Pancreas (tissue), 10 donors: ENCODE measurements at regions not wholly inside any gene's neighbourhood (a gene's known extent, or its start where the extent isn't known, plus 50 kb on each side); places are given as distances from the start of the nearest gene placed in this dataset.

ENCODE experiments used
- ATAC-seq, 4 donors: fragments of 200-7000 bp; cut with Tn5 transposase; one replicate each; pipeline versions ENCODE4 v1.8.0 to v1.9.1; 2020; ENCODE audit warnings: mild to moderate bottlenecking in 4 of 4, moderate library complexity in 4 of 4
- DNase-seq, 6 donors: peaks; one replicate each; pipeline ENCODE4 v3.0.0-alpha.2; 2020
- FAIRE-seq: peaks from 2 replicates; lab custom pipeline; 2012; peaks lifted over from hg19 to GRCh38; lab: Jason Lieb, UNC
- H3K27ac ChIP-seq, 4 donors: fragments of 200-600 bp; sonication (generic); 1 replicate in 3 of 4; 2 replicates in 1 of 4; pipeline versions ENCODE4 v1.5.0 to v1.8.0; 2020
- H3K27me3 ChIP-seq, 4 donors: fragments of 200-600 bp; one replicate each; pipeline ENCODE4 v1.8.0; 2021
- H3K36me3 ChIP-seq, 3 donors: fragments of 200-600 bp; sonication (generic) in 1 of 3; one replicate each; pipeline versions ENCODE4 v1.5.0 to v1.8.0; 2020 to 2021
- H3K4me1 ChIP-seq, 3 donors: fragments of 200-600 bp; one replicate each; pipeline ENCODE4 v1.8.0; 2021
- H3K4me3 ChIP-seq, 4 donors: fragments of 200-600 bp; sonication (generic) in 2 of 4; one replicate each; pipeline versions ENCODE4 v1.5.0 to v1.8.0; 2020 to 2021
- H3K9me3 ChIP-seq, 4 donors: fragments of 200-600 bp; one replicate each; pipeline ENCODE4 v1.8.0; 2021
- CTCF ChIP-seq, 4 donors: fragments of 200-600 bp; sonication (generic) in 3 of 4; IDR thresholded peaks; one replicate each; pipeline versions ENCODE4 v1.5.0 to v1.8.0; 2021; ENCODE audit warnings: antibody characterized with exemption in 4 of 4
- WGBS, 2 donors: extraction: QIAGEN DNeasy Blood & Tissue Kit; methylation state at CpG; one replicate each; pipeline ENCODE4 v1.1.7; 2013; 5-methylcytosine and 5-hydroxymethylcytosine counted together
- intact Hi-C, 3 donors: fragments of 100-400 bp; cut with DNase I; formaldehyde crosslinking; loops; one replicate each; pipeline versions ENCODE4 v1.11.1 to v1.14.2; 2022
- donor health status: healthy with polysubstance abuse.
- donor health status: DM: no; HTN: no; CAD: no; lungs with moderate emphysema.
- donor health status: DM: no; HTN: no; CAD: no.
- donor health status: control.
- donor health status: control.
- donor health status: Bipolar disorder and iron deficiency.
- donor health status: DM: yes; HTN: yes; CAD: no.
- donor health status: DM: no; HTN: no; CAD: no.
- donor health status: DM: no; HTN: no; CAD: no.
- donor health status: DM: yes; HTN: yes; CAD: no.

GRCh38 chr12:60075091-60075490, 479.3 kb downstream of the SLC16A7 start:
- intact Hi-C loops: no loop called here
- no peak for TF ChIP-seq CTCF (IDR thresholded peaks at IDR 0.05)
- no peak for ATAC-seq
- Histone ChIP-seq H3K4me1 (no peaks in the 10 kb centered on the region), H3K27ac (no peak overlapping the region), H3K4me3 (no peak overlapping the region), H3K36me3 (no peaks in the 10 kb centered on the region), H3K27me3 (no peaks in the 10 kb centered on the region), H3K9me3 (no peaks in the 10 kb centered on the region)
- no peak for DNase-seq
- 86 to 93% methylated on average over 2 of the region's 2 CpGs for WGBS, 2 donors
- no peak for FAIRE-seq

GRCh38 chr12:60078026-60078425, 482.2 kb downstream of the SLC16A7 start:
- Histone ChIP-seq H3K4me3 (no peak overlapping the region), H3K9me3 (no peaks in the 10 kb centered on the region), H3K36me3 (no peaks in the 10 kb centered on the region), H3K27ac (no peak overlapping the region), H3K4me1 (no peaks in the 10 kb centered on the region), H3K27me3 (no peaks in the 10 kb centered on the region)
- intact Hi-C loops: no loop called here
- DNase-seq: no peak
- ATAC-seq: no peak
- no peak for TF ChIP-seq CTCF (IDR thresholded peaks at IDR 0.05)
- FAIRE-seq: no peak
- 77 to 89% methylated on average over 3 of the region's 3 CpGs for WGBS, 2 donors

- Histone ChIP-seq H3K9me3 (no peaks in the 10 kb centered on the region), H3K4me1 (no peaks in the 10 kb centered on the region), H3K4me3 (no peak overlapping the region), H3K27me3 (no peaks in the 10 kb centered on the region), H3K27ac (no peak overlapping the region), H3K36me3 (no peaks in the 10 kb centered on the region)
- ATAC-seq: no peak
- intact Hi-C loops: no loop called here
- FAIRE-seq: no peak
- TF ChIP-seq CTCF (IDR thresholded peaks at IDR 0.05): no peak
- no peak for DNase-seq
Observed at GRCh38 chr12:60093428-60093827, 497.6 kb downstream of the SLC16A7 start.

GRCh38 chr12:60094436-60094835, 498.6 kb downstream of the SLC16A7 start:
- Histone ChIP-seq H3K27me3 (no peaks in the 10 kb centered on the region), H3K4me1 (no peaks in the 10 kb centered on the region), H3K9me3 (no peaks in the 10 kb centered on the region), H3K4me3 (no peak overlapping the region), H3K27ac (no peak overlapping the region), H3K36me3 (no peaks in the 10 kb centered on the region)
- no peak for TF ChIP-seq CTCF (IDR thresholded peaks at IDR 0.05)
- FAIRE-seq: no peak
- no peak for ATAC-seq
- no peak for DNase-seq
- 73 to 85% methylated on average over 1 of the region's 1 CpG for WGBS, 2 donors
- intact Hi-C loops: no loop called here

- H3K4me3 ChIP-seq: no peak overlapping the region
- no peaks in the 10 kb centered on the region for H3K4me1 ChIP-seq
- H3K36me3 ChIP-seq: no peaks in the 10 kb centered on the region
- H3K9me3 ChIP-seq: no peaks in the 10 kb centered on the region
- intact Hi-C loops: no loop called here
- no peak for FAIRE-seq
- H3K27me3 ChIP-seq: no peaks in the 10 kb centered on the region
- no peak for TF ChIP-seq CTCF (IDR thresholded peaks at IDR 0.05)
- 78 to 80% methylated on average over 4 of the region's 4 CpGs for WGBS, 2 donors
- no peak for DNase-seq
- no peak for ATAC-seq
- H3K27ac ChIP-seq: no peak overlapping the region
Observed at GRCh38 chr12:60096727-60097126, 500.9 kb downstream of the SLC16A7 start.
